Mucosa of gallbladder (tissue), 1 donor: ENCODE measurements at regions not wholly inside any gene's neighbourhood (a gene's known extent, or its start where the extent isn't known, plus 50 kb on each side); places are given as distances from the start of the nearest gene placed in this dataset.
"Not testable (repeated sequence)": the region's sequence is repeated elsewhere in the genome, so short reads cannot be mapped to it uniquely, and the experiment has no call there.

Experiments used
- DNase-seq: peaks from one replicate; pipeline ENCODE4 v3.0.0-alpha.2; 2020; ENCODE audit warnings: low spot score
- donor health status: DM: no; HTN: no; CAD: no.

- DNase-seq: no peak
Observed at GRCh38 chr6:97450087-97450486, 167.1 kb upstream of the MMS22L start.

- no peak for DNase-seq
Observed at GRCh38 chr6:97456070-97456469, 173.1 kb upstream of the MMS22L start.

GRCh38 chr6:97459535-97459934, 176.5 kb upstream of the MMS22L start:
- DNase-seq: no peak

- no peak for DNase-seq
Observed at GRCh38 chr6:97459986-97460385, 177.0 kb upstream of the MMS22L start.

- DNase-seq: no peak
Observed at GRCh38 chr6:97460394-97461080, 177.5 kb upstream of the MMS22L start.

DNA sequence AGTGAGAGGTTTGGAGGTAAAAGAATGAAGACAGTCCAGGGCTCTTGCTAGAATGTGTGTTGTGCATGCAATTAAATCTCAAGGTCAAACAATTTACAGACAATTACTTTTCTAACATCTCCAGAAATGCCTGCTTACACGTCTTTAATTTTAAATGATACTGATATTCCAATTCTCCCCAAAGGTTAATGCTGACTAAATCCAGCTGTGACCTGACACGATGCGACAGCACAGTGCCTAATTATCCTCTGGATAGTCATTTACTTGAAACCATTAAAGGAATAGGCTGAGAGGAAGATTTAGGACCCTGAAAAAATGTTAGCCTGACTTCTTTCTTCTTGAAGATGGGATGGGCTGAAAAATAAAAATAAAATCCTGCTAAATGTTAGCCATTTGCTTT, 178.2 kb upstream of the MMS22L start:
- DNase-seq: no peak

GRCh38 chr6:97462031-97462430, 179.0 kb upstream of the MMS22L start:
- no peak for DNase-seq

DNA sequence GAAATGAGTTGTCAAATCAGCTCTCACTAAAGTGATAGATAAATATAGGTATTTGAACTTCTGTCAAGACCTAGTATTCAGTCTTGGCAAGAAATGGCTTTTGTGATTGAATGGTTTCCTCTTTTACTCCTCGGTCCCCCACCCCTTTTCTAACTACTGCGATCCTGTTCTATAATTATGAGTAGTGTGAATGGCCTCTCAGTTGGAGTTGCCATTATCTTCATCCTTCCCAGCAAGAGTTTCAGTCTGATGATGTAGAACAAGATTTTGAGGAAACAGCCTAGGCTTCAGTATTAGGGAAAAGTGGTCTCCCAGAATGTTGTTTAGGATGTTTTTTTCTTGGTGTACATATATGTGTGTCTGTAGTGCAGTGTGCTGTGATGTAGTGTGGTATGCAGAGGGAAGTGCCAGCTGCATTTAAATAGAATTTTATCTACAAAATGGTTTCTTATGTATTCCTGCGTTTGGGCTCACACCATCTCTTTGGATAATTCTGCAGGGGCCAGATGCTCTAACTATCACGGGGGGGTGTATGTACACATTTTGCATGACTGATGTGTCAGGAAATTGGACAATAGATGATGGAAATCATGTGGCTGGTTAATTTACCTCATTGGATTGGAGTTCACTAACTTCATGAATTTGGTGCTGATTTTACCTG, 180.1 kb upstream of the MMS22L start:
- no peak for DNase-seq

GRCh38 chr6:97465877-97466561, 183.0 kb upstream of the MMS22L start:
- DNase-seq: no peak

- DNase-seq: no peak
Observed at GRCh38 chr6:97468981-97469380, 186.0 kb upstream of the MMS22L start.

DNA sequence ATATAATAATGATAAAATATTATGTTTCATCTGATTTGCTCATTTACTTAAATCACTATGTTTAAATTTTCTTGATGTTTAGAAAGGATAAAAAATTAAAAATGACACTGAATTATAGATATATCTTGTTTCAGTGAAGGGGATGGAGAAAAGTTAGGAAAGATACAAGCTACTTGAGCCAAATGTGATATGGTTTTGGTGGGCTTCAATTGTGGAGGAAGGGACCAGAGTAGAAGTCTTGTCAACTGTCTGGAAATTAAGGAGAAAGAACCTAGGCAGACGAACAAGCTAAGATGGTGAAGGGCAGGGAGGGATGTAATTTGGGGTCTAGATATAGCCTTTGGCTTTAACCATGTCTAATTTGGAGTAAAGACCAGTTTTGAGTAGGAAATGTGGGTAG, 186.4 kb upstream of the MMS22L start:
- DNase-seq: no peak

DNA sequence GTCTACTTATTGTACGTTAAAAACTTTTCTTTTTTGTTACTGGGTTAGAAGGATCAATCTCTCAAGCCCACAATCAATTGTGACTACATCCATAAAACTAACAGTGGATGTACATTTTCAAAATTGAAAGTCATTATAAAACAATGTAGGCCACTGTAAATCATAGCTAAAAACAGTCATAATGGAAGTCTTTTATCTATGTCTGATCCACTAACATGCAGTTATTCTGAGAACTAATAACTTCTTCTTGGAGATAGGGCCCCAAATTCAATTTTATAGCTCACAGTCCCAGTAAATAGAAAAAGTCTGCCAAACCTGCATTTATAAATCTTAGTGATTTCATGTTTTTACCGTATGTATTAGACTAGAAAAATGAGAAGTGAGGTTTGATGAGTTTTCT, 187.3 kb upstream of the MMS22L start:
- DNase-seq: no peak

DNA sequence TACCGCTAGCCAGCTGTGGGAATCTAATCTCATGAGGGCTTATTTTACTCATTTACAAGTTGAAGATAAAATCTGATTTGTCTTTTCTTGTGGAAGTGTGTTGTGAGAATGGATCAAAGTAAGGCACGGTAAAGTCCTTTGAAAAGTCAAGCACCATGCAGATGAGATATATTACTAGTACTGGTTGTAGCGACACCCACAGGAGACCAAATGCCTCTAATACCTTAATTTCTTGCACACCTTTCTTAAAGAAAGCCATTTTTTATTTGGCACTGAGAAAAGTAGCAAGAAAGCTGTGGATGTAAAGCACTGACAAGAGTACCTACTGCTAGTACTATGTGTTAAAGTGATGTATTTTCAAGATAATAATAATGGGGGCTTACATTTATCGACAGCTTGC, 191.0 kb upstream of the MMS22L start:
- DNase-seq: no peak

- peak; percentile 62 for DNase-seq
Observed at GRCh38 chr6:97497713-97498331, 214.8 kb upstream of the MMS22L start.

DNA sequence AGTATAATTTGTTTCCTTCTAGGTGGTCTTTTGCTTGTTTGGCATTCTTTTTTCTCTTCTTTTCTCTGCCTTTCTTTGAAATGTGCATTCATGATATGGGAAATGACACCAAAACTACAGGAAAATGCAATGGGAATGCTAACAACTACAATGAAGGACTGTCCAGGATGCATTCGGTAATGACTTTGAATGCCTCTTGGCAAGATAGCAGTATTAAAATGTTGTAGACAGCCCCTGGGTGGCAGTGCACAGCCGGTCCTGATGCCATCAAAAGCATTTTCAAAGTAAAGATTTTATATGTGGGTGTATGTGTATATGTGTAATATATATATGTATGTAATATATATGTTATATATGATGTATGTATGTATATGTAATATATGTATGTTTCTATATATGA, 218.8 kb upstream of the MMS22L start:
- no peak for DNase-seq

GRCh38 chr6:97508646-97509045, 225.6 kb upstream of the MMS22L start:
- DNase-seq: no peak

GRCh38 chr6:97513260-97513659, 230.2 kb upstream of the MMS22L start:
- DNase-seq: not testable (repeated sequence)

DNA sequence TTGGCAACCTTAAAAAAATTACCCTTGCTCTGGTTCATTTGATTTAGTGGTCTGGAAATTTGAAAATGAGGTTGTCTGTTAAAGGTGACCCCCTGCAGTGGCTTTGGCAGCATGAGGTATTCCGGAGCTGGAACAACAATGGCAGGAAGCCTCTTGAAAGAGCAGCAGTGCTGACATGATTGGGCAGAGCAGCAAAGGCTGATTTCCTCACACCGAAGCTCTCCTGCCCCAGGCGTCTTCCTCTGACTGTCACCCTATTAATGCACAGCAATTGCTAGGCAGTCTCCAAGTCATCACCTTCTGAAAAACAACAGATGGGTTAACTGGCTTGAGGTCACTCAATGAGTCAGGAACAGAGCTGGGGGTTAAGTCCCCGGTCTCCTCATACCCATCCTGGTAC, 241.8 kb upstream of the MMS22L start:
- no peak for DNase-seq

DNA sequence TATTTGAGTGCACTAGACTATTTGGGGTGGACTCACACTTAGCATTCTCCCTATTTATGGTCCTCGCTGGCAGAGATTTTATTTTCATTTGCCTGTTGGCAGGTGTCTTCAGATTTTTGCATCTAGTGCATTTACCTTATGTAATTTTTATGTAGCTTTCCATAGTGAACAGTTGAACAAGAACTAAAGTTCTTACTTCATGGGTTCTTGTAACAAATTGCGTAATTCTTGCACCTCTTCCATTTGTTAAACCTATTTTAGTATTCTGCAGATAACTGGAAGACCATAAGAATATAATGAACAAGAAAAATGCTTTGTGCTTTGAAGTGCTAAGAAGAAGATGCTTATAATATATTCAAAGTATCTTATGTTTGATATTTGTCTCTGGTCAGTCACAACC, 252.8 kb upstream of the MMS22L start:
- DNase-seq: no peak

DNA sequence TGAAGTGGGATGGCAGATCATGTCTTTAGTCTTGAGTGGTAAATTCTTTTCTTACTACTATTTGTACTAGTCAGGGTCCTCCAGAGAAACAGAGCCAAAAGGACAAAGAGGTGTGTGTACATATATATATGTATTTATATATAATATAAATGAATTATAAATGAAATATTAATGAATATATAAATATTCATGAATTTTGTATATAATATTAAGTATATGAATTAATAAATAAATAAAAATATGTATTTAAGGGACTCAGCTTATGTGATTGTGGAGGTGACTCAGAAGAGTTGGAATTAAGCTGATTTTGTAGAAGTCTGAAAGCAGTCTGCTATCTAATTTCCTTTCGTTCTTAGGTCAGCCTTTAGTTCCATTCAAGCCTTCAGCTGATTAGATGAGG, 265.3 kb upstream of the MMS22L start:
- DNase-seq: no peak

DNA sequence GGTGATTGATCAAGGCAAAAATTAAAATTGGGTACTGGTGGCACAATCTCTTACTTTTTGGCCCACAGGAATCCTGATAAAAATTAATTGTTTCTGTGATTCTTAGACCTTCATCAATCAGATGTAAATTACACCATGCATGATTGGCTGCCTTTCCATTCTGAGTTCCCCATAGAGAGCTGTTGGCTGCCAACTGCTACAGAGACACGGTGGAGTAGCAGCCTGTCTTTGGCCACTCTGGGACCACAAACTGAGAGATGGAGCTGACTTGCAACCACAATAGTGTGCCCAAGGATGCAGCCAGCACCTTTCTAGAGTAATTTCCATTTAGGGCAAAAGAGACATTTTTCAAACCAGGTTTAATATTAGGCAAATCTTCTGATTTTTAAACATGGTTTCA, 274.3 kb upstream of the MMS22L start:
- no peak for DNase-seq

GRCh38 chr6:97563529-97563928, 280.5 kb upstream of the MMS22L start:
- DNase-seq: no peak

DNA sequence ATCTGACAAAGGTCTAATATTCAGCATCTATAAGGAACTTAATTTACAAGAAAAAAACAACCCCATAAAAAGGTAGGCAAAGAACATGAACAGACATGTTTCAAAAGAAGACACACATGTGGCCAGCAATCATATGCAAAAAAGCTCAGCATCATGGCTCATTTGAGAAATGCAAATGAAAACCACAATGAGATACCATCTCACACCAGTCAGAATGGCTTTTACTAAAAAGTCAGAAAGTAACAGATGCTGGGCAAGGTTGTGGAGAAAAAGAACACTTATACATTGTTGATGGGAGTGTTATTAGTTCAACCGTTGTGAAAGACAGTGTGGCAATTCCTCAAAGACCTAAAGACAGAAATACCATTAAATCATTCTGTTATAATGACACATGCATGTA, 289.9 kb upstream of the MMS22L start:
- no peak for DNase-seq
